Activated naive CD8-positive, alpha-beta T cell treated with anti-CD3 and anti-CD28 coated beads, Interleukin-2, amount 50 U/mL, for 24 hours (primary cell): ENCODE measurements at regions not wholly inside any gene's neighbourhood (a gene's known extent, or its start where the extent isn't known, plus 50 kb on each side); places are given as distances from the start of the nearest gene placed in this dataset.
"Not testable (repeated sequence)": the region's sequence is repeated elsewhere in the genome, so short reads cannot be mapped to it uniquely, and the experiment has no call there.

ENCODE experiments used
- ATAC-seq: fragments of 150-1000 bp; cut with Tn5 transposase; one replicate; pipeline ENCODE4 v1.10.0; 2021
- DNase-seq: peaks from one replicate; pipeline ENCODE4 v3.0.0; 2021
- H3K27ac Mint-ChIP-seq: one replicate; pipeline ENCODE4 v1.8.0; 2021; ENCODE audit warnings: mild to moderate bottlenecking, mixed read lengths
- H3K27me3 Mint-ChIP-seq: one replicate; pipeline ENCODE4 v1.8.0; 2021; ENCODE audit warnings: mixed read lengths
- H3K36me3 Mint-ChIP-seq: one replicate; pipeline ENCODE4 v1.8.0; 2021; ENCODE audit warnings: low read depth, mixed read lengths
- H3K4me1 Mint-ChIP-seq: one replicate; pipeline ENCODE4 v1.8.0; 2021; ENCODE audit warnings: mixed read lengths
- H3K4me3 Mint-ChIP-seq: one replicate; pipeline ENCODE4 v1.8.0; 2021; ENCODE audit warnings: mild to moderate bottlenecking, moderate library complexity, mixed read lengths
- H3K9me3 Mint-ChIP-seq: one replicate; pipeline ENCODE4 v1.8.0; 2021; ENCODE audit warnings: mixed read lengths

DNA sequence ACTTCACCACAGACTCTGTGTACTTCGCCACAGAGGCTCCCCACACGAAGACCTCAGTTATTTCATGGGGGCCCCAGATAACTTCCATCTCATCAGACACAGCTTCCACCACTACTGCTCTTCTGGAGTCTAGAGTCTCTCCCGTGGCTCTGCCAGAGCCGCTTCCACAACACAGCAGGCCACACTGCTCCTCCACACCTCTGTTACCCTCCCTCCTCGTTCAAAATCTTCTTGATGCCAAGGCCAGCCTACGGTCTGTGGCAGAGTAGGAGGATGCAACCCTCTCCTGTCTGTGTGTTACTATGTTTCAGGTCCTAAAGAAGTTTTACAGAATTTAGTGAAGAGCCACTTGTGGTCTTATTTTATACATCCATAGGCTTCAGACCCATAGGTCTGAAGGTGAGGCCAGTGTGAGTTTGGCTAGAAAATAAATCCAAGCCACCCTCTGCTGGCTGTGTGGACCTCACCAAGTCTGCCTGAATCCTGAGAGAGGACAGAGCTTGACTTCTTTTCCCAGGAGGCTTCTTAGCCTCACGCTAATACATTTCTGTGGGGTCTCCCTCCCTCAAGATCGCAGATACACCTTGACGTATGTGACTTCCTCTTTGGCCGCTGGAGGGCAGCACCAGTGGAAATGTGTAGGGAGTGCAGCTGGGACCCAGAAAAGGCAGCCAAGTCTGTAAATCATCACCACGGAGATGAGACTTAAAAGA lies 197.7 kb downstream of the FAXC start:
- DNase-seq, result peak; percentile 54
- no peaks in the 10 kb centered on the region for H3K4me1 Mint-ChIP-seq
- no peaks in the 10 kb centered on the region for H3K36me3 Mint-ChIP-seq
- H3K27me3 Mint-ChIP-seq, result peaks cover 4% of the 10 kb centered on the region
- peak; percentile 54 for ATAC-seq
- no peak overlapping the region for H3K4me3 Mint-ChIP-seq
- H3K27ac Mint-ChIP-seq, result no peak overlapping the region
- no peaks in the 10 kb centered on the region for H3K9me3 Mint-ChIP-seq

DNA sequence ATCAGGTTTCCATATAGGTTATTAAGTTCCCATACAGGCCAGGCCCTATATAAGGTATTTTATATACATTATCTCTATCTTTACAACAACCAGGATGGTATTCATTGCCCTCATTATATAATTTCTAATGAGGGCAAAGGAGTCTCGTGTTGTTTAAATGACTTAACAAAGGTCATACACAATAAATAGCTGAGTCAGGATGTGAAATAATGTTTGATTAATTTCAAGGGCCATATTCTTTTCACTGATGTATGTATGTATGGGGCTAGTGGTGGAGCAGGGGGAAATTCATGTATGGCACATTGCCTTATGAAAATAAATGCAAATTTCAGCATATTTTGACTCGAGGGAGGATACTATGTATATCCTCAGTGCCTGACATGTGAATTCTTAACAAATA lies 200.7 kb downstream of the FAXC start:
- no peaks in the 10 kb centered on the region for H3K9me3 Mint-ChIP-seq
- H3K27me3 Mint-ChIP-seq, result peaks cover 10% of the 10 kb centered on the region
- no peaks in the 10 kb centered on the region for H3K4me1 Mint-ChIP-seq
- DNase-seq (no peak), ATAC-seq (no peak)
- no peak overlapping the region for H3K4me3 Mint-ChIP-seq
- H3K27ac Mint-ChIP-seq, result no peak overlapping the region
- no peaks in the 10 kb centered on the region for H3K36me3 Mint-ChIP-seq

DNA sequence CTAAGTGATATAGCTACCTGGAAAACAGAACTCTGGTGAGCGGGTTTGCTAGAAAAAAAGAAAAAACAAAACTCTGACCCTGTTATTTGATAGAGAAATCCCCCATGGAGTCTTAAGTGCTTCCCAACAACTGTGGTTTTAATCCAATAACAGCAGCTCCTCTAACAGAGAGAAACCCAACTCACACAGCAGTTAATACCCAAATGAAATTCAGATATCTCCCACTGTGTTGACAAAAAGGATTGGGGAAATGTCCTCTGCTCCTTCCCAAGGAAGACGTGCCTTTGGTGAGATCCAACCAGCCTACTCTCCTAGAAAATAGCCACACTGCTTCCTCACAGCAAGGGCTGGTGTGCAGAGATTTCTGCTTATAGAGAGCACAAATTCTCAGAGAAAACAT lies 200.4 kb upstream of the FBXL4 start:
- no peaks in the 10 kb centered on the region for H3K9me3 Mint-ChIP-seq
- no peak for DNase-seq
- no peak overlapping the region for H3K4me3 Mint-ChIP-seq
- peaks cover 8% of the 10 kb centered on the region for H3K27me3 Mint-ChIP-seq
- ATAC-seq, result no peak
- no peaks in the 10 kb centered on the region for H3K4me1 Mint-ChIP-seq
- no peaks in the 10 kb centered on the region for H3K36me3 Mint-ChIP-seq
- H3K27ac Mint-ChIP-seq, result no peak overlapping the region

DNA sequence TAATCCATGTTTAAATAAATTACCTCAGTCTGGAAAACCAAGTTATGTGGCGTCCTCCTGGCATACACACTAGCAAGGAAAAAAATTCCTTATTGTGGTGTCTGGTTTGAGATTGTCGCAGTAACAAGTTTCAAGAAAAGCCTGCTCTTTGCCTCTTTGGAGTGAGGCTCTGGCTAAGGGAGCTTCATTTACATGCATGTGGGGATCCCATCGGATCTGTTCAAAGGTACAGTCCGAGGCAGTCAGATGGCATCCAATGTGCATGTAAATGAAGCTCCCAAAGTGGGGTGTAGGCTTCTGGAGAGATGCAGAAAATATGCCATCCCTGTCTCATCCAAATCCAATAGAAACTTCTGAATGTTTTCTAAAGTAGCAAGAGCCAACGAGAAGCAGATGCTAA lies 199.5 kb upstream of the FBXL4 start:
- H3K9me3 Mint-ChIP-seq, result no peaks in the 10 kb centered on the region
- ATAC-seq (no peak), DNase-seq (no peak)
- H3K27me3 Mint-ChIP-seq, result peaks cover 8% of the 10 kb centered on the region
- H3K36me3 Mint-ChIP-seq, result no peaks in the 10 kb centered on the region
- no peak overlapping the region for H3K4me3 Mint-ChIP-seq
- no peaks in the 10 kb centered on the region for H3K4me1 Mint-ChIP-seq
- H3K27ac Mint-ChIP-seq, result no peak overlapping the region

DNA sequence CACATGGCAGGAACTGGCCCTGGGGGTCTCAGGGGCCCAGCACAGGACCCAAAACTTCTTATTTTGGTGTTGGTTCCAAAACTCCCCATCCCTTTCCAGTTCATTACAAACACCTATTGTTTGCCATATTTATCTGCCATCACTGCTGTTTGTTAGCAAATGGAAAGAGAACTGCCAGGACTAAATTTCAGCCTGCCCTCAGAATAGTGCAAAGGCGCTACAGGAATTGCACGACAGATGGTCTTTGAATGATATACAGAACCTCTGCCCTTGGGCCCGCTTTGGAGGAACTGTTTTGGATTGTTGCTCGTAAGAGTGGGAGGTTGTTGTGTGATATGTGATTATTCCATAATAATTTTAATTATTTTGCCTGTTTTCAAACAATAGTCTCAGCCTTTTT lies 199.0 kb upstream of the FBXL4 start:
- Mint-ChIP-seq H3K4me3 (no peak overlapping the region), H3K9me3 (no peaks in the 10 kb centered on the region), H3K27me3 (peaks cover 8% of the 10 kb centered on the region), H3K36me3 (no peaks in the 10 kb centered on the region), H3K4me1 (no peaks in the 10 kb centered on the region), H3K27ac (no peak overlapping the region)
- DNase-seq, result no peak
- no peak for ATAC-seq

DNA sequence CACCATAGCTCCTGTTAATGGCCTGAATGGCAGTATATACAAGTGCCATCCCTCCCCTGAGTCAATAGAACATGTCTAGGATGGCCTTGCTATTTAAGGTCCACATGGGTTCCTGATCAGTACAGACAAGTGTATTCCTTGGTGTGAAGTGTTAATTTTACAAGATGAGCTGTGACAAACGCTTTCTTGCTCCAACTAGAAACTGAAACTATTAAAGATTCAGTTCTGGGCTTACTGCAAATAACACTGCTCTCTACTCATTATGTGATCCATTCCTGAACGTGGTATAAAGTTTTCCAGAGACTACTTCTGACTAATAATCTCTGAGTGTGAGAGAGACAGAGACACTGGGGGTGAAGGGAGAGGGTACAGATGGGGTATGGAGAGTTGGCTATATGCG lies 198.0 kb upstream of the FBXL4 start:
- DNase-seq (no peak), ATAC-seq (no peak)
- Mint-ChIP-seq H3K27ac (no peak overlapping the region), H3K4me1 (no peaks in the 10 kb centered on the region), H3K27me3 (peaks cover 8% of the 10 kb centered on the region), H3K36me3 (no peaks in the 10 kb centered on the region), H3K4me3 (no peak overlapping the region), H3K9me3 (no peaks in the 10 kb centered on the region)

DNA sequence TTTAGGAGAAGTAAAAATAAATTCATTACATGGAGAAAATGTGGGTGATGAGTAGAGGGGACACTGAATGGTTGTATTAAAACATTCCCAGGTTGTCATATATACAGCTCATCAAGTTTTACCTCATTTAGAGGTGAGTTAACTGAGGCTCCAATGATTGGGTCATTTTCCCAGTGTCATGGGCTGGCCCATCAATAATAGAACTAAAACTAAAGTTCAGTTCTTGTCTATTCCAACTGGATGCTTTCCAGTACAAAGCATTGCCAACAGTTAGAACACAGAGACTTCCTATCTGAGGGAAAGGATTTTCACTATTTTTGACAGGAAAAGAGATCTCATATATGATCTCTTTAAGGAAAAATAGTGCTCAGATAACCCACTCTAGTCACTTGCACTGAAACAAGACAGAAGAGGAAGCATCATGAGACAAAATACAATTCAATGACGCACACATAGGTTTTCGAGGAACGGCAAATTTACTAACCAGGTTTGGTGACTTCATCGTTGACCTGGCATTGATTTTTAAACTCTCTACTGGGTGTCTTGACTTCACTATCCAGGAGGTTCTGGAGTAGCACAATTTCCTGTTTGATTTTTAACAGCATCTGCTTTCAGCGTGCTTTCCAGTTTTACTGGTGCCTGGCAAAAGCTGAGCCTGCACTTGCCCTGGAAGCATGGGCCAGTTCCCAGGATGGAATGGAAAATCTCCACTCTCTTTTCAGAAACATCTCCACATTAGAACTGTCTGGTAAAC lies 195.5 kb upstream of the FBXL4 start:
- H3K27me3 Mint-ChIP-seq, result peaks cover 10% of the 10 kb centered on the region
- ATAC-seq, result no peak
- no peak overlapping the region for H3K4me3 Mint-ChIP-seq
- H3K27ac Mint-ChIP-seq, result no peak overlapping the region
- no peak for DNase-seq
- no peaks in the 10 kb centered on the region for H3K9me3 Mint-ChIP-seq
- no peaks in the 10 kb centered on the region for H3K36me3 Mint-ChIP-seq
- H3K4me1 Mint-ChIP-seq, result no peaks in the 10 kb centered on the region

DNA sequence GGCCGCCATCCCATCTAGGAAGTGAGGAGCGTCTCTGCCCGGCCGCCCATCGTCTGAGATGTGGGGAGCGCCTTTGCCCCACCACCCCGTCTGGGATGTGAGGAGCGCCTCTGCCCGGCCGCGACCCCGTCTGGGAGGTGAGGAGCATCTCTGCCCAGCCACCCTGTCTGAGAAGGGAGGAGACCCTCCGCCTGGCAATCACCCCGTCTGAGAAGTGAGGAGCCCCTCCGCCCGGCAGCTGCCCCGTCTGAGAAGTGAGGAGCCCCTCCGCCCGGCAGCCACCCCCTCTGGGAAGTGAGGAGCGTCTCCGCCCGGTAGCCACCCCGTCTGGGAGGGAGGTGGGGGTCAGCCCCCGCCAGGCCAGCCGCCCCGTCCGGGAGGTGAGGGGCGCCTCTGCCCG lies 194.2 kb upstream of the FBXL4 start:
- not testable (repeated sequence) for DNase-seq, H3K4me1 Mint-ChIP-seq, H3K27me3 Mint-ChIP-seq, ATAC-seq, H3K9me3 Mint-ChIP-seq, H3K36me3 Mint-ChIP-seq, H3K27ac Mint-ChIP-seq, H3K4me3 Mint-ChIP-seq

DNA sequence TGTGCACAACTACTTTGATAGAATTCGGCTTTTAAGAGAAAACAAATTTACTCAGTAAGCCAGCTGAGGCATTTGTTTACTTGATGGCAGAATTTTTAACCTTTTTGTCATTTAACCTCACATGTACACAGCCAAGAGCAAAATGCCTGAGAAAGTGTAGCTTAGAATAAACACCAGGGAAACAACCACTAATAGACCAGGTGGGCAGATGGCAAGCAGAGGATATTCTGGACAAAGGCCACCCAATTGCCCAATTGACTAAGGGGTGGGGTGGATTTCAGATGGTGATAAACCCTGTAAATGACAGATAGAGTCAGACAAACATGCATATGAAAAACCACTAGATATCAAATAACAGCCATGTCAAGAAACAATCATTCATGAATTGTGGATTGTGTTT lies 190.7 kb upstream of the FBXL4 start:
- H3K4me3 Mint-ChIP-seq, result no peak overlapping the region
- DNase-seq (no peak), ATAC-seq (no peak)
- H3K9me3 Mint-ChIP-seq, result no peaks in the 10 kb centered on the region
- H3K4me1 Mint-ChIP-seq, result no peaks in the 10 kb centered on the region
- peaks cover 6% of the 10 kb centered on the region for H3K27me3 Mint-ChIP-seq
- no peaks in the 10 kb centered on the region for H3K36me3 Mint-ChIP-seq
- H3K27ac Mint-ChIP-seq, result no peak overlapping the region

DNA sequence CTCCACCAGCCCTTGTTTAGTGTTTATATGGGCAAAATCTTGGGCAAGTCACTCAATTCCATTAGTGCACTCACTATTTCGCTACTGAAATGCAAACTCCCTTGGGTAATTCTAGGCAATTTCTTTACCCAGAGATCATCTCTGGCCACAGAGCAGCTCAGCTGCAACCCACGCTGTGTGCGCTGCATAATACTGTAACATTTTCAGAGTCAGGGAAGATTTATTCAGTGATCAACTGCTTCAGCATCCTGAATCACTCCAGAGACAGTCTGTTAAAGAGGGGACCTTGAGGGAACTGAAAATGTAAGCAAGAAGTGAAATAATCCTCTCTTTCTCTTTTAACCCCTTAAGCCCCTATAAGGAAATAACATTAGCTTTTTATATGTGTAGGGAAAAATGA lies 189.6 kb upstream of the FBXL4 start:
- DNase-seq (no peak), ATAC-seq (no peak)
- H3K36me3 Mint-ChIP-seq, result no peaks in the 10 kb centered on the region
- no peak overlapping the region for H3K27ac Mint-ChIP-seq
- no peak overlapping the region for H3K4me3 Mint-ChIP-seq
- H3K27me3 Mint-ChIP-seq, result peaks cover 6% of the 10 kb centered on the region
- H3K4me1 Mint-ChIP-seq, result no peaks in the 10 kb centered on the region
- no peaks in the 10 kb centered on the region for H3K9me3 Mint-ChIP-seq

DNA sequence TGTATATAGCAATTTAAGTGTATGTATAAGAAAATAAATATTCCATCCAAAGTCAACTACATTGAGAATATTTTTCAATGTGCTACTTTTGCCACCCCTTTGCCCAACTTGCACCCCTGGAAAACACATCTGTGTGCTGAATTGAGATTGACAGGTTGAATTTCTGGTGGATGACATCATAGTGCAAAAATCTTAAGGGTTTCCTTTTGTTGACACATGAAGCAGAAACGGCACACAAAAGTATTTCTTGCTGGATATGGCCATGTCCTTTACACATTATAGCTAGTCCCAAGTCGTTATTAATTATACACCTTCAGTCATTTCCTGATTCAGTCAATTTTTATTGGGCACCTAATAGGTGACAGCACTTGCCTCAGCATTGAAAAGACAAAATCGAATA lies 188.7 kb upstream of the FBXL4 start:
- H3K4me1 Mint-ChIP-seq, result no peaks in the 10 kb centered on the region
- no peaks in the 10 kb centered on the region for H3K36me3 Mint-ChIP-seq
- H3K27ac Mint-ChIP-seq, result no peak overlapping the region
- no peak overlapping the region for H3K4me3 Mint-ChIP-seq
- H3K9me3 Mint-ChIP-seq, result no peaks in the 10 kb centered on the region
- DNase-seq (no peak), ATAC-seq (no peak)
- peaks cover 6% of the 10 kb centered on the region for H3K27me3 Mint-ChIP-seq

DNA sequence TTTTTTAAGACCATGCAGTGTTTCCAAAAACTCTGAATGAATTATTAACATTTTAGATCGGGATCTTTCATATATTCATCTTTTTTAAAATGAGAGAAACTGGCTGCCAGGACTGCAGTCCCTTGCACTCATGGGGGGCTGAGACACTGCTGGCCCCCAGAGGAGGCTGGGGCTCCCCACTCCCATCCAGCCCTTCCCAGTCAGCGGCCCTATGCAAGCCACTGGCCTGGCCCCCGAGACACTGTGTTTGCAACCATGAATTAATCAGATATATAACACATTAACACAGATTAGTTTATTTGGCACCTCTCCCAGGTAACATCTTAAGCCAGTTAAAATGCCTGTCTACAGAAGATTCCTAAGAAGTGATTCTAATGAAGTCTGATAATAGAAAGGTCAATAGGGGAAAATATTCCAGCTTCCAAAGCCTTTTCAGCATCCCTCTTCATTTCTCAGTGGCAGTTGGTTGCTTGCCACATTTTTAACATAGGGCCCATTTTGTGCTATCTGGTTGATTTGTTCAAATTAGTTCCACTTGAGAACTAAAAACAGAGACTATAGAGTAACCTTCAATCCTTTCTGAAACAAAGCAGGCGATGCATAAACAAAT lies 184.4 kb upstream of the FBXL4 start:
- ATAC-seq, result no peak
- Mint-ChIP-seq H3K27ac (no peak overlapping the region), H3K27me3 (peaks cover 4% of the 10 kb centered on the region), H3K4me1 (no peaks in the 10 kb centered on the region), H3K4me3 (no peak overlapping the region), H3K9me3 (no peaks in the 10 kb centered on the region), H3K36me3 (no peaks in the 10 kb centered on the region)
- no peak for DNase-seq

DNA sequence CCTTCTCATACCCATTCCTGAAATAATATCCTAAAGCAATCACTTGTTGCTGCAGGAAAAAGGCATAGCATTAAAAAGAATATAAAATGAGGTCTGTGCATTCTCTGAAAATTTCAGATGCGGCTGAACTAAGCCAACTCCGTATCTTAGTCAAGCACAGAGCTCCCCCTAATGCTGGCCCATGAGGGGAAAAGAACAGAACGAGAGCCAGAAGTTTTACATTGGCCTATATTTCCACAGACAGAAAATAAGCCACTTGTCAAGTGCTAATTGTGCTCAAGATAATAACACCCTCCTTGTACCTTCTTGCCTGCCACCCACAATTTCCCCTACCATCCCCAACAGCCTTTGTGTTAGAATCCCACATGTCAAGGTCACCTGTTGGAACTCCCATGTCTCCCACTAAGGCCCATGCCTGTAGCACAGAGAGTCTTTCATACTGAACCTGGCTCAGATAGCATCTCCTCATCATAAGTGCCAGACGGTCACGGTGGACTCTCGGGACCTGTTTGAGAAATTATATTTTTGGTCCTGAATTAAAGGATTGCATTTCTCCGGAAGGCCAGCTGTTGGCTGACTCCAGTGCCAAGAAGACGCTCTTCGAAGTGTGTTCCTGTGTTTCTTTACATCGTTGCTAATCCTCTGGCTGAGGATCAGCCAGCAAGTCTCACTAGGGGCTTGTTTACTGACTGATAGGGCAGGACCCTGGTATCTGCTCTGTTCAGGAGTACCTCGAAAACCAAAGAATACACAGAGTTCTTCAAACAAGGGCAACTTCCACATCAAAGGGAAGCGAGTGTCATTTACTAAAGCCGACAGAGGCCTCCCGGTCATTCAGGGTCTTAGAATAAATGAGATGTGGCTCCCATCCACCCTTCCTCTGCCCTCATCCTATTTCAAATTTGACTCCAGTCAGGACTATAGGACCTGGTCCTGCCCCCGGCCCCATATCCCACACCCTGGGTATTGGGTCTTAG lies 183.4 kb upstream of the FBXL4 start:
- no peak for DNase-seq
- H3K4me3 Mint-ChIP-seq, result no peak overlapping the region
- ATAC-seq, result no peak
- no peaks in the 10 kb centered on the region for H3K36me3 Mint-ChIP-seq
- H3K9me3 Mint-ChIP-seq, result no peaks in the 10 kb centered on the region
- peaks cover 2% of the 10 kb centered on the region for H3K27me3 Mint-ChIP-seq
- no peak overlapping the region for H3K27ac Mint-ChIP-seq
- H3K4me1 Mint-ChIP-seq, result no peaks in the 10 kb centered on the region

DNA sequence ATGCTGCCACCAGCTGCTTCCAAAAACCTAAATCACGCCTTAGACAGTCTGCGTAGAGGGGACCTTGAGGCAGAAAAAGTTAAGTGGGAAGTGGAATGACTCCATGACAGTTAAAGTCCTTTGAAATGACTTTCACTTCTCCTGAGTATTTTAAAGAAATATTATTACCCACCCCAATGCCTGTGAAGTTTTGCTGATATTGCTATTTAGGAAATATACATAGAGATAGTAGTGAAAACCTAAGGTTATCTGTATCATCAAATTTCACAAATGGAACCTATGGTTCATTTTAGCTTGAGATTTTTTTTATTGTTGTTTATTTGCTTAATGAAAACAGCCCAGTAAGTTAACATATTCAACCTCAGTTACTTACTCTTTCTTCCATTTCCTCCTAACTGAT lies 182.1 kb upstream of the FBXL4 start:
- no peaks in the 10 kb centered on the region for H3K4me1 Mint-ChIP-seq
- DNase-seq (no peak), ATAC-seq (no peak)
- no peaks in the 10 kb centered on the region for H3K36me3 Mint-ChIP-seq
- H3K27me3 Mint-ChIP-seq, result no peaks in the 10 kb centered on the region
- no peak overlapping the region for H3K4me3 Mint-ChIP-seq
- no peaks in the 10 kb centered on the region for H3K9me3 Mint-ChIP-seq
- H3K27ac Mint-ChIP-seq, result no peak overlapping the region
